Immature natural killer cell (primary cell): ENCODE measurements at regions not wholly inside any gene's neighbourhood (a gene's known extent, or its start where the extent isn't known, plus 50 kb on each side); places are given as distances from the start of the nearest gene placed in this dataset.
"Not testable (repeated sequence)": the region's sequence is repeated elsewhere in the genome, so short reads cannot be mapped to it uniquely, and the experiment has no call there.

ENCODE experiments used
- DNase-seq, 3 donors: peaks; one replicate each; pipeline ENCODE4 v3.0.0; 2022; ENCODE audit warnings: mixed read lengths in 1 of 3
- H3K27ac Mint-ChIP-seq, 6 donors: one replicate each; pipeline ENCODE4 v1.8.0; 2020; ENCODE audit warnings: mixed read lengths in 6 of 6, mild to moderate bottlenecking in 5 of 6, inconsistent platforms in 4 of 6, moderate library complexity in 3 of 6
- H3K27me3 Mint-ChIP-seq, 3 donors: one replicate each; pipeline ENCODE4 v1.8.0; 2020 to 2021; ENCODE audit warnings: low read depth in 3 of 3, mild to moderate bottlenecking in 3 of 3, mixed read lengths in 3 of 3, moderate library complexity in 3 of 3, inconsistent platforms in 1 of 3
- H3K36me3 Mint-ChIP-seq, 3 donors: one replicate each; pipeline ENCODE4 v1.8.0; 2020; ENCODE audit warnings: mixed read lengths in 3 of 3, inconsistent platforms in 2 of 3, mild to moderate bottlenecking in 2 of 3
- H3K4me1 Mint-ChIP-seq, 2 donors: one replicate each; pipeline ENCODE4 v1.8.0; 2020; ENCODE audit warnings: inconsistent platforms in 2 of 2, mild to moderate bottlenecking in 2 of 2, mixed read lengths in 2 of 2, moderate library complexity in 1 of 2
- H3K4me3 Mint-ChIP-seq, 5 donors: one replicate each; pipeline ENCODE4 v1.8.0; 2020; ENCODE audit warnings: mild to moderate bottlenecking in 5 of 5, mixed read lengths in 5 of 5, inconsistent platforms in 3 of 5, moderate library complexity in 3 of 5
- H3K9me3 Mint-ChIP-seq, 6 donors: one replicate each; pipeline ENCODE4 v1.8.0; 2020; ENCODE audit warnings: mild to moderate bottlenecking in 6 of 6, mixed read lengths in 6 of 6, inconsistent platforms in 4 of 6, moderate library complexity in 3 of 6

DNA sequence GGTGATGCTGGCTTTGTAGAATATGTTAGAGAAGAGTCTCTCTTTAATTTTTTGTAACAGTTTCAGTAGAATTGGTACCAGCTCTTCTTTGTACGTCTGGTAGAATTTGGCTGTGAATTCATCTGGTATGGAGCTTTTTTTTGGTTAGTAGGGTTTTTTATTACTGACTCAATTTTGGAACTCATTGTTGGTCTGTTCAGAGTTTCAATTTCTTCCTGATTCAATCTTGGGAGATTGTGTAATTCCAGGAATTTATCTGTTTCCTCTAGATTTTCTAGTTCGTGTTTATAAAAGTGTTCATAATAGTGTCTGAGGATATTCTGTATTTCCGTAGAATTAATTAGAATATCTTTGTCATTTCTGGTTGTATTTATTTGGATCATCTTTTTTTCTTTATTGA, 943.5 kb downstream of the TRIB2 start:
- H3K4me3 Mint-ChIP-seq: no peak overlapping the region
- H3K27me3 Mint-ChIP-seq: peaks cover 0 to 2% (median 0%) of the 10 kb centered on the region in 3 donors
- peaks cover 7 to 52% (median 17%) of the 10 kb centered on the region in 6 donors for H3K9me3 Mint-ChIP-seq
- no peak overlapping the region for H3K27ac Mint-ChIP-seq
- H3K36me3 Mint-ChIP-seq: no peaks in the 10 kb centered on the region
- no peaks in the 10 kb centered on the region for H3K4me1 Mint-ChIP-seq
- DNase-seq: no peak

- no peak overlapping the region for H3K27ac Mint-ChIP-seq
- no peak overlapping the region for H3K4me3 Mint-ChIP-seq
- no peaks in the 10 kb centered on the region for H3K4me1 Mint-ChIP-seq
- no peaks in the 10 kb centered on the region for H3K36me3 Mint-ChIP-seq
- no peak for DNase-seq
- peaks cover 7 to 50% (median 18%) of the 10 kb centered on the region in 6 donors for H3K9me3 Mint-ChIP-seq
- H3K27me3 Mint-ChIP-seq: peaks cover 0 to 2% (median 0%) of the 10 kb centered on the region in 3 donors
Observed at GRCh38 chr2:13662055-13662454, 945.3 kb downstream of the TRIB2 start.

GRCh38 chr2:13666582-13667414, 950.1 kb downstream of the TRIB2 start:
- peaks cover 6 to 31% (median 19%) of the 10 kb centered on the region in 6 donors for H3K9me3 Mint-ChIP-seq
- H3K36me3 Mint-ChIP-seq: no peaks in the 10 kb centered on the region
- H3K4me1 Mint-ChIP-seq: no peaks in the 10 kb centered on the region
- DNase-seq: no peak
- H3K27me3 Mint-ChIP-seq: no peaks in the 10 kb centered on the region
- no peak overlapping the region for H3K27ac Mint-ChIP-seq
- H3K4me3 Mint-ChIP-seq: no peak overlapping the region

DNA sequence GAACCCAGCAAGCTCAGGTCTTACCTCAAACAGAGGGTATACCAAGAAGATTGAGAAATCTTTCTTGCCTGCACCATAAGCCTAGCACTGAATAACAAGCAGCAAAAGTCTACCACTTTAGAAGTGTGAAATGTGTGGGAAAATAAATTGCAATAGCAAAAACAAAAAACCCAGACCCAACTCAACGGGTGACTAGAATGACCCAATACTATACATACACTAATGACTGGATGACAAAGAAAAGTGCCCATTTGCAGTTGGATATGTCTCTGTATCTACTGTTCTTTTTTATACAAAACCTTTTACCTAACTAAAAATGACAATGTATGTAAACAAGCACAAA, 950.6 kb downstream of the TRIB2 start:
- Mint-ChIP-seq H3K9me3 (peaks cover 6 to 34% (median 20%) of the 10 kb centered on the region in 6 donors), H3K27me3 (no peaks in the 10 kb centered on the region), H3K36me3 (no peaks in the 10 kb centered on the region), H3K4me3 (no peak overlapping the region), H3K27ac (no peak overlapping the region), H3K4me1 (no peaks in the 10 kb centered on the region)
- no peak for DNase-seq

DNA sequence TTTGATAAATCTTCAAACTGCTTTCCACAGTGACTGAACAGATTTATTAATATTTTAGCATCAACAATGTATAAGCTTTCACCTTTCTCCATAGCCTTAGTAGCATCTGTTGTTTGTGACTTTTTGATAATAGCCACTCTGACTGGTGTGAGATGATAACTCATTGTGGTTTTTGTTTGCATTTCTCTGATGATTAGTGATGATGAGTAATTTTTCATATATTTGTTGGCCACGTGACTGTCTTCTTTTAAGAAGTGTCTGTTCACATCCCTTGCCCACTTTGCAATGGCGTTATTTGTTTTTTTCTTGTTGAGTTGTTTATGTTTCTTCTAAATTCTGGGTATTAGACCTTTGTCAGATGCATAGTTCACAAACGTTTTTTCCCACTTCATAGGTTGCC, 952.9 kb downstream of the TRIB2 start:
- no peak overlapping the region for H3K4me3 Mint-ChIP-seq
- no peaks in the 10 kb centered on the region for H3K36me3 Mint-ChIP-seq
- no peak overlapping the region for H3K27ac Mint-ChIP-seq
- no peaks in the 10 kb centered on the region for H3K4me1 Mint-ChIP-seq
- no peak for DNase-seq
- H3K27me3 Mint-ChIP-seq: no peaks in the 10 kb centered on the region
- H3K9me3 Mint-ChIP-seq: peaks cover 4 to 48% (median 25%) of the 10 kb centered on the region in 6 donors

DNA sequence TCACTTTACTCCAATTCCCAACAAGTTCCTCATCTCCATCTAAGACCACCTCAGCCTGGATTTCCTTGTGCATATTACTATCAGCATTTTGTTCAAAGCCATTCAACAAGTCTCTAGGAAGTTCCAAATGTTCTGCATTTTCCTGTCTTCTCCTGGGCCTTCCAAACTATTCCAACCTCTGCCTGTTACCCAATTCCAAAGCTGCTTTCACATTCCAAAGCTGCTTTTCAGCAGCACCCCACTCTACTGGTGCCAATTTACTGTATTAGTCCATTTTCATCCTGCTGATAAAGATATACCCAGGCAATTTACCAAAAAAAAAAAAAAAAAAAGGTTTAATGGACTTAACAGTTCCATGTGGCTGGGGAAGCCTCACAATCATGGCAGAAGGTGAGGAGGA, 957.1 kb downstream of the TRIB2 start:
- not testable (repeated sequence) for H3K4me1 Mint-ChIP-seq, H3K36me3 Mint-ChIP-seq, H3K27me3 Mint-ChIP-seq, H3K27ac Mint-ChIP-seq, H3K4me3 Mint-ChIP-seq, DNase-seq
- peaks cover 11 to 54% (median 36%) of the 10 kb centered on the region in 6 donors for H3K9me3 Mint-ChIP-seq

GRCh38 chr2:13676269-13676668, 956.2 kb upstream of the LRATD1 start:
- Mint-ChIP-seq H3K4me3 (no peak overlapping the region), H3K9me3 (peaks cover 11 to 77% (median 33%) of the 10 kb centered on the region in 6 donors), H3K4me1 (no peaks in the 10 kb centered on the region), H3K36me3 (no peaks in the 10 kb centered on the region), H3K27ac (no peak overlapping the region), H3K27me3 (peaks cover 0 to 2% (median 0%) of the 10 kb centered on the region in 3 donors)
- DNase-seq: no peak

DNA sequence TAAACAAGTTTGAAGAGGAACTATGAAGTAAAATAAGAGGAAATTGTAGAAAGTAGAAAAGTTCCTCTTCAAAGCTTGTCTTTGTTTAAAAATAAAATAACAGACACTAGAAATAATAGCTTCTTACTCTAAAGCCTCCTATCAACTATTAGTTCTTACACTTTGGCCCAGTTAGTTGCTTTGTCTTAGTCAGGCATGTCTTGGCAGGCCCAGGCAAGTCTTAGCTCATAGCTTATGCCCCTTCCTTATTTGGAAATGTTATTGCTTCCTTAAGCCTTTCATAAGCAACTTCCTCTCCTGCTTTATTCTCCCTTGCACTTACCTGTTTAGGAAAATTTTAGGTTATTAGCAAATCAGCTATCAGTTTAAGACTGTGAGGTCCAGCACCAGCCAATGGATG, 950.6 kb upstream of the LRATD1 start:
- DNase-seq: no peak
- H3K9me3 Mint-ChIP-seq: peaks cover 14 to 83% (median 27%) of the 10 kb centered on the region in 6 donors
- H3K4me3 Mint-ChIP-seq: no peak overlapping the region
- no peaks in the 10 kb centered on the region for H3K36me3 Mint-ChIP-seq
- no peaks in the 10 kb centered on the region for H3K4me1 Mint-ChIP-seq
- H3K27me3 Mint-ChIP-seq: no peaks in the 10 kb centered on the region
- no peak overlapping the region for H3K27ac Mint-ChIP-seq

DNA sequence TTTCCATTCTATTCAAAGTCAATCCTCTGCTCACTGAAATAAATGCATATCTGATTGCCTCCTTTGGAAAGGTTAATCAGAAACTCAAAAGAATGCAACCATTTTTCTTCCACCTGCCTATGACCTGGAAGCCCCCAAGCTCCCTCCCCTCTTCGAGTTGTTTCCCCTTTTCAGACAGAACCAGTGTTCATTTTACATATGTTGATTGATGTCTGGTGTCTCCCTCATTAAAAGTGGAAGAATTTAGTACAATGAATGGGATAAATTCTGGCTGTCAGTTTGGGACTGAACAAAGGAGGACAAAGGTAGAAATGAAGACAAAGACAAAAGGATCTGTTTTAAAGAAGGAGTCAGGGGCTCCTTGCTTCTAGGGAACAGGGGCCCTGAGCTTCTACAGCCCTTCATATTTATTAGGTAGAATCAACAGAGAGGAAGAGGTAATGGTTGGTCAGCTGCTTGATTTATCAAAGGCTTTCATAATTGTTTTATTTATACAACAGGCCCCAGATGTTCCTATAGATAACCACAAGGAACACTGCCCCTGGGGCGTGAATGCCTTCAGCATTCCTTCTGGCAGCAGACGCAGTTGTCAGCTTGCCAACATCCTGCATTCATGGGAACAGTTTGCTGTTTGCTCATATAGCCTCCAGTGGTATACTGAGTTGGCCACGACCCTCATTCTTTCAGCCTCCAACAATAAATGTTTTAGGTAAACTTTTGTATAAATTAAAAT, 949.8 kb upstream of the LRATD1 start:
- no peaks in the 10 kb centered on the region for H3K4me1 Mint-ChIP-seq
- H3K27me3 Mint-ChIP-seq: no peaks in the 10 kb centered on the region
- no peak for DNase-seq
- peaks cover 12 to 79% (median 24%) of the 10 kb centered on the region in 6 donors for H3K9me3 Mint-ChIP-seq
- no peaks in the 10 kb centered on the region for H3K36me3 Mint-ChIP-seq
- no peak overlapping the region for H3K4me3 Mint-ChIP-seq
- no peak overlapping the region for H3K27ac Mint-ChIP-seq

GRCh38 chr2:13686262-13686661, 946.3 kb upstream of the LRATD1 start:
- H3K36me3 Mint-ChIP-seq: no peaks in the 10 kb centered on the region
- no peak for DNase-seq
- H3K27me3 Mint-ChIP-seq: peaks cover 0 to 3% (median 0%) of the 10 kb centered on the region in 3 donors
- H3K4me3 Mint-ChIP-seq: no peak overlapping the region
- no peaks in the 10 kb centered on the region for H3K4me1 Mint-ChIP-seq
- H3K27ac Mint-ChIP-seq: no peak overlapping the region
- H3K9me3 Mint-ChIP-seq: peaks cover 14 to 65% (median 27%) of the 10 kb centered on the region in 6 donors

GRCh38 chr2:13694673-13695072, 937.8 kb upstream of the LRATD1 start:
- Mint-ChIP-seq H3K4me1 (no peaks in the 10 kb centered on the region), H3K4me3 (no peak overlapping the region), H3K36me3 (no peaks in the 10 kb centered on the region), H3K27ac (no peak overlapping the region), H3K9me3 (peaks cover 9 to 42% (median 18%) of the 10 kb centered on the region in 6 donors), H3K27me3 (peaks cover 0 to 2% (median 0%) of the 10 kb centered on the region in 3 donors)
- no peak for DNase-seq

- Mint-ChIP-seq H3K27me3 (no peaks in the 10 kb centered on the region), H3K27ac (no peak overlapping the region), H3K4me1 (no peaks in the 10 kb centered on the region), H3K9me3 (peaks cover 12 to 40% (median 18%) of the 10 kb centered on the region in 6 donors), H3K36me3 (no peaks in the 10 kb centered on the region), H3K4me3 (no peak overlapping the region)
- no peak for DNase-seq
Observed at GRCh38 chr2:13696601-13697000, 935.9 kb upstream of the LRATD1 start.

DNA sequence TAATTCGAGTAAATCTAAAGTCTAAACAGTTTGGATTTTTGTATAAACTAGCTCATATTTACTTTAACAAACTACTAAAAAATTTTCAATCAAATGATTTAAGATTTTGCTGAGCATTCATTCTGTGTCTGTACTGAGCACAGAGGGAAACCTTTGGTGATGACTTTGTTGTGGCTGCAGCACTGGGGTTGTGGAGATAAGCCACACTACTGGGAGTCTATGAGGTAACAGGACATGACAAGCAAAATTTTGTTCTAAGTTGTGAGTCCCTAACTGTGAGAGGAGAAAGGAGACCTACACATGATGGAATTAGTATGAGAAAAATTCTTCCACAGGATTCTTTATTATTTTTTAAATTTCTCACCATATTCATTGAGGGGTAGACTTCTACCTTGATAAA, 933.7 kb upstream of the LRATD1 start:
- no peak overlapping the region for H3K4me3 Mint-ChIP-seq
- H3K4me1 Mint-ChIP-seq: no peaks in the 10 kb centered on the region
- H3K27me3 Mint-ChIP-seq: no peaks in the 10 kb centered on the region
- DNase-seq: no peak
- H3K9me3 Mint-ChIP-seq: peaks cover 14 to 41% (median 18%) of the 10 kb centered on the region in 6 donors
- H3K36me3 Mint-ChIP-seq: no peaks in the 10 kb centered on the region
- H3K27ac Mint-ChIP-seq: no peak overlapping the region

DNA sequence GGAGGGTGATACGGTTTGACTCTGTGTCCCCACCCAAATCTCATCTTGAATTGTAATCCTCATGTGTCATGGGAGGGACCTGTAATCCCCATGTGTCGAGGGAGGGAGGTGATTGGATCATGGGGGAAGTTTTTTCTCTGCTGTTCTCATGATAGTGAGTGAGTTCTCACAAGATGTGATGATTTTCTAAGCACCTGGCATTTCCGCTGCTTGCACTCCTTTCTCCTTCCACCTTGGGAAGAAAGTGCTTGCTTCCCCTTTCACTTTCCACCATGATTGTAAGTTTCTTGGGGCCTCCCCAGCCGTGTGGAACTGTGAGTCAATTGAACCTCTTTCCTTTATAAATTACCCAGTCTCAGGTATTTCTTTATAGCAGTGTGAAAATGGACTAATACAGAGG, 932.6 kb upstream of the LRATD1 start:
- not testable (repeated sequence) for H3K27ac Mint-ChIP-seq, H3K4me3 Mint-ChIP-seq, H3K36me3 Mint-ChIP-seq, H3K4me1 Mint-ChIP-seq, DNase-seq, H3K27me3 Mint-ChIP-seq
- H3K9me3 Mint-ChIP-seq: peaks cover 14 to 47% (median 20%) of the 10 kb centered on the region in 6 donors
